ENCODE measurements at regions not wholly inside any gene's neighbourhood (a gene's known extent, or its start where the extent isn't known, plus 50 kb on each side); places are given as distances from the start of the nearest gene placed in this dataset.
A peak's percentile ranks its signal among the peaks of the same experiment; 100 is the strongest.
"Not testable (repeated sequence)": the region's sequence is repeated elsewhere in the genome, so short reads cannot be mapped to it uniquely, and the experiment has no call there.

- ChIA-PET POLR2A (no interaction called here), CTCF (interaction anchor here (0.7 to 1.5 kb wide), 4 partner anchors 97 to 407 kb away, joined by 4 to 5 read pairs (median 4); no protein-coding TSS in a partner anchor)
- no peak for DNase-seq (ENCODE audit: low read depth, low spot score)
- peak; percentile 33 for TF ChIP-seq CTCF (IDR thresholded peaks at IDR 0.05; ENCODE audit: insufficient read depth, low read length, missing control alignments)
- no peak overlapping the region for H3K4me3 ChIP-seq (ENCODE audit: low read depth, low read length)
Observed at GRCh38 chr4:156378033-156378665, 424.5 kb upstream of the CTSO start.

- DNase-seq (ENCODE audit: low read depth, low spot score) = peak; percentile 44
- TF ChIP-seq CTCF (IDR thresholded peaks at IDR 0.05; ENCODE audit: insufficient read depth, low read length, missing control alignments) = no peak
- ChIA-PET CTCF (interaction anchor here (0.7 to 1.5 kb wide), 5 partner anchors 55 to 406 kb away, joined by 3 to 5 read pairs (median 4); no protein-coding TSS in a partner anchor), POLR2A (no interaction called here)
- H3K4me3 ChIP-seq (ENCODE audit: low read depth, low read length) = no peak overlapping the region
Observed at GRCh38 chr4:156377036-156377710, 423.5 kb upstream of the CTSO start.

GRCh38 chr4:156374894-156375293 is 421.2 kb upstream of the CTSO start:
- ChIA-PET CTCF (no interaction called here), POLR2A (no interaction called here)
- DNase-seq (ENCODE audit: low read depth, low spot score) = no peak
- H3K4me3 ChIP-seq (ENCODE audit: low read depth, low read length) = no peak overlapping the region
- TF ChIP-seq CTCF (IDR thresholded peaks at IDR 0.05; ENCODE audit: insufficient read depth, low read length, missing control alignments) = no peak

- CTCF ChIA-PET = no interaction called here
- DNase-seq (ENCODE audit: low read depth, low spot score) = no peak
- POLR2A ChIA-PET = interaction anchor here (0.6 kb wide), 1 partner anchor 600 kb away, joined by 3 read pairs; no protein-coding TSS in a partner anchor
- no peak overlapping the region for H3K4me3 ChIP-seq (ENCODE audit: low read depth, low read length)
- no peak for TF ChIP-seq CTCF (IDR thresholded peaks at IDR 0.05; ENCODE audit: insufficient read depth, low read length, missing control alignments)
Observed at GRCh38 chr4:156374069-156374468, 420.4 kb upstream of the CTSO start.

- DNase-seq (ENCODE audit: low read depth, low spot score) = not testable (repeated sequence)
Observed at GRCh38 chr4:156367502-156367901, 413.8 kb upstream of the CTSO start.

GRCh38 chr4:156362581-156362980 is 408.9 kb upstream of the CTSO start:
- no peak overlapping the region for H3K4me3 ChIP-seq (ENCODE audit: low read depth, low read length)
- no peak for DNase-seq (ENCODE audit: low read depth, low spot score)
- TF ChIP-seq CTCF (IDR thresholded peaks at IDR 0.05; ENCODE audit: insufficient read depth, low read length, missing control alignments) = no peak
- ChIA-PET CTCF (no interaction called here), POLR2A (no interaction called here)

More at GRCh38 chr4:156367502-156367901, 413.8 kb upstream of the CTSO start:
- CTCF ChIA-PET; POLR2A ChIA-PET; H3K4me3 ChIP-seq (ENCODE audit: low read depth, low read length): not testable (repeated sequence)

Measured in AG04449 (cell line).